Stimulated activated CD4-positive, alpha-beta T cell treated with anti-CD3 and anti-CD28 coated beads, Interleukin-1b, Interleukin-23, amount 100 ng/mL, for 48 hours (primary cell): ENCODE measurements at regions not wholly inside any gene's neighbourhood (a gene's known extent, or its start where the extent isn't known, plus 50 kb on each side); places are given as distances from the start of the nearest gene placed in this dataset.

Source experiments
- DNase-seq: peaks from one replicate; pipeline ENCODE4 v3.0.0-alpha.2; 2020

GRCh38 chr5:85670417-85670816 lies 947.3 kb upstream of the COX7C start:
- DNase-seq: no peak

GRCh38 chr5:85671223-85671970 lies 946.3 kb upstream of the COX7C start:
- DNase-seq: no peak

DNA sequence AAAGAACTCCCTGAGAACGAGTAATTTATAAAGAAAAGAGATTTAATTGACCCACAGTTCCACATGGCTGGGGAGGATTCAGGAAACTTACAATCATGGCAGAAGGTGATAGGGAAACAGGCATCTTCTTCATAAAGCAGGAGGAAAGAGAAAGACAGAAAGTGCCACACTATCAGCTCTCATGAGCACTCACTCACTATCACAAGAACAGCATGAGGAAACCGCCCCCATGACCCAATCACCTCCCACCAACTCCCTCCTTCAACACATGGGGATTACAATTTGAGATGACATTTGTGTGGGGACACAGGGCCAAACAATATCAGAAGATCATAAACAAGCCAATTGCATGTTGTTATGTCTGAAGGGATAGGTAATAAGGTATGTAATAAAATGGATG lies 935.9 kb upstream of the COX7C start:
- DNase-seq: no peak

- DNase-seq: no peak
These were observed 933.4 kb upstream of the COX7C start for GRCh38 chr5:85684351-85684750.

- DNase-seq: no peak
These were observed 914.4 kb upstream of the COX7C start for GRCh38 chr5:85703296-85703695.

DNA sequence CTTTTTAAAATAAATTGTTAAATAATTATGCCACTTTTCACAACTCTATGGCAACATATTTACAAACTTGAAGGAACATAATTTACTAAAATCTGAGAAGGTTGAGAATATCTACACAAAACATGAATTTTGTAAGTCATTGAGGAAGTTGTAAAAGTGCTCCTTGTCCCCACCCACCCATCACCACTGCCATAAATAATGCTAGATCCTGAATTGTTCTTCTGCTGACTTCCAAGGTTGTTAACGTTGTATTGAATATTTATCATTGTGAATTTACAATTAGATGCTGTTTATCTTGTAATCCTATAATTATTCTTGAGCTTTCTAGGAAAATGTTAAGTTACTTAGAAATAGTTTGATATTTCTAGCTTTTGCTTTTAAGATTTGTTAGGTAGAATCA lies 908.0 kb upstream of the COX7C start:
- no peak for DNase-seq

GRCh38 chr5:85716344-85717202 lies 901.2 kb upstream of the COX7C start:
- DNase-seq: no peak

DNA sequence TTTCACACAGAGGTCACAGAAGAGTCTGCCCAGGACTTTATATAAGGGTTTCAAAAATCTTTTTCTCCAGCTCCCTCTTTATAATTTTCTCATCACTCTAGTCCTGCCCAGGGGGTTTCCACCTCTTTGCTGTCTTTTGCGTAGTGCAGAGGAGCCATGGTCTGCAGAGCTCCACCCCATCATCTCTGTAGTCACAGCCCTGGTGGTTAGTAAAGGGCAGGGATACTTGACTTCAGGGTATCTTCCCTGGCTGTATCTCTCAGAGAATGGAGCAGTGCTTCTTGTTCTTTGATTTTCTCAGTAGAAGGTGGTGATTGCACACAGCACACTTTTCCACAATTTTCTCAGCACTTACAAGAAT lies 900.6 kb upstream of the COX7C start:
- no peak for DNase-seq

DNA sequence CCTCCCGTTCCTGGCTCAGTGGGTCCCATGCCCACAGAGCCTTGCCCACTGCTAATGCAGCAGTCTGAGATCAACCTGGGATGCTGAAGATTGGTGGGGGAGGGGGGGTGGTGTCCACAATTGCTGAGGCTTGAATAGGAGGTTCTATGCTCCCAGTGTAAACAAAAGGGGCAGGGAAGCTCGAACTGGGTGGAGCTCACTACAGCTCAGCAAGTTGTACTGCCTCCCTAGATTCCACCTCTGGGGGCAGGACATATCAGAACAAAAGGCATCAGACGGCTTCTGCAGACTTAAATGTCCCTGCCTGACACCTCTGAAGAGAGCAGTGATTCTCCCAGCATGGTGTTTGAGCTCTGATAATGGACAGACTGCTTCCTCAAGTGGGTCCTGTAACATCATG lies 885.6 kb upstream of the COX7C start:
- no peak for DNase-seq

DNA sequence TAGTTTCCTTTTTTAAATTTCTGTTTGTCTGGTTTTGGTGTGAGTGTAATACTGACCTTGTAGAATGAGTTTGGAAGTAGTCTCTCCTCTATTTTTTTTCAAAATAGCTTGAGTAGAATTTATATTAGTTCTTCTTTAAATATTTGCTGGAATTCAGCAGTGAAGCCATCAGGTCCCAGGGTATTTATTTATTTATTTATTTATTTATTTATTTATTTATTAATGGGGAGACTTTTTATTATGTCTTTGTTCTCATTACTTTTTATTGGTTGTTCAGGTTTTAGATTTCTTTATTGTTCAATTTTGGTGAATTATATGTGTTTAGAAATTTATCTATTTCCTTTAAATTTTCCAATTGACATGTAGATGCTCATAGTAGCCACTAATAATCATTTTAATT lies 875.8 kb upstream of the COX7C start:
- no peak for DNase-seq

DNA sequence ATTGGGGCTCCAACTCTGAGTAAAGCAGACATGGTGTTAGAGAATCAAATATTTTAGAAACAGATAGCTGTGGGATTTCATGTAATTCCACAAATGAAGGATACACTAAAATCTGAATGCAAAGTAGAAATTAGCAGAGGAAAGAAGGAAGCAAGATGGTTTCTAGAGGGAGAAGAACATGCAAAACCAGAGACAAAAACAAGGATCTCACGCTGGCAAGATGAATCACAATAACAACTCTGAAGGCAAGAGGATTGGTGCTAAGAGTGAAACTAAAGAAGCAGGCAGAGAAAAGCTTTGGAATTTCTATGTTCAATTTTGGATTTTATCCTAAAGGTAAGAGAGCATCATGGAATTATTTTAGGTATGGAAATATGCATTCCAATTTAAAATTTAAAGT lies 857.2 kb upstream of the COX7C start:
- no peak for DNase-seq

- DNase-seq: no peak
These were observed 848.4 kb upstream of the COX7C start for GRCh38 chr5:85769347-85769746.

DNA sequence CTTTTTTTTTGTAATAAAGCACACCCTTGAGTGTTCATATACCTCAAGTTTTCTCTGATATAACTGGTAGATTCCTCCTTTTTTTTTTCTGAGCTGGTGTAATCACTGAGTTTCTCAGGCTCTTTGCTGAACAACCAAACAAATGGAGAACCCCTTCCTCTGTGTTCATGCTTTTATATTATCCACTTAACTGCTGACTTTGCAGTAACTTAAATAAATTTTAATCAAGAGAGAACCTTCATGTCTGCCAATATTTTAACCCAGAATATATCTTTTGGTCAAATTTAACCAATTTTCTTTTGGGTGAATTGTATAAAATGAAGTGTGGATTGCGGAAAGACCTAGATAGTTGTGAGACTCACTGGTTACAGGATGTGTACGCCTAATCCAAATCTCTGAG lies 833.0 kb upstream of the COX7C start:
- no peak for DNase-seq

DNA sequence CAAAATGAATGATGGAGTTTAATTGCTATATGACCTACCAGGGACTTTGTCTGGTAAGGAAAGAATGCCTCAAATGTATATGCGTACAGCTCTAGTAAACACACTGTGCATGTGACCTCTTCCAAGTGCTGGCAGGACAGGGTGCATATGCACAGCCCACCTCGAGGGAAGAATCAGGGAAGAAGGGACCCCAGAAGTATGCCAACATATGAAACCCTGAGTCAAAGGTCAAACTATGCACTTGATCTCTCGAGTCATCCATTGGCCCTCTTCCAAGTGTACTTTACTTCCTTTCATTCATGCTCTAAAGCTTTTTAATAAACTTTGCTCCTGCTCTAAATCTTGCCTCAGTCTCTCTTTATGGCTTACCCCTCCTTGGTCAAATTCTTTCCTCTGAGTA lies 804.6 kb upstream of the COX7C start:
- DNase-seq: no peak

- DNase-seq: no peak
These were observed 803.1 kb upstream of the COX7C start for GRCh38 chr5:85814596-85814995.

GRCh38 chr5:85823462-85824426 lies 794.0 kb upstream of the COX7C start:
- DNase-seq: no peak

DNA sequence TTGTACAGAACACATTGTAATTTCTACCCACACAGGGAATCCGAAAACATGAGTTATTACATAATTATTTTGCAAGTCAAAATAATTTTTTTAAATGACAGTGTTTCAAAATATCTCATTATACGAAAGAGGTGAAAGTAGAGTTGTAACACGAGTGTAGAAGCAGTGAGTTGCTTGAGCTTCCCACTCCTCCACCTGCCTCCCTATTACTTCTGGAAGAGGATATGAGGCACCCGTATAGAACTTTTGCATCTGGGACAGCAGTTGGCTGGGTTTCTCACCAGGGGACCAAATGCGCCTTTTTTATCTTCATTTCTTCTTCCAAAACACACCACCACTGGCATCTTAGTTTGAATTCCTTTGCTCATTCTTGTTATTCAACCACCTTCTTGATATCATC lies 779.0 kb upstream of the COX7C start:
- DNase-seq: no peak

- DNase-seq: no peak
These were observed 776.1 kb upstream of the COX7C start for GRCh38 chr5:85841653-85842052.

DNA sequence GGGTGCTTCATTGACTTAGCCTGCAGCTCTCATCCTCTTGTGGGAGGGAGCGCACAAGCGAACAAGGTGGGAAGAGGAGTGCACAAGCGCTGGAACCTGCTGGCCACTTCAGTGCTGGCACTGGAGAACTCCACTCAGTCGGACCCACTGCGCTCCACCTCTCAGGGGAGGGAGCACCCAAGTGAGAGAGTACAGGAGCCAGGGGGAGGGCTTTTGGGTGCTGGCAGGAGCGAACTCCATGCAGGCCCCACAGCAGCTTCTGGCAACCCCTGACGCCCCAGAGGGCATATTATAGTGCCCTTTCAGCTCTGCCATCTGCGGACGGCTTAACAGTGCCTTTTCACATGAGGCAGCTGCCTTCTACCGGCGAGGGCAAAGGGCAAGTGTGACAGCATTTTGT lies 774.2 kb upstream of the COX7C start:
- no peak for DNase-seq

- DNase-seq: no peak
These were observed 768.3 kb upstream of the COX7C start for GRCh38 chr5:85849411-85849810.

- DNase-seq: no peak
These were observed 752.4 kb upstream of the COX7C start for GRCh38 chr5:85865296-85865695.

DNA sequence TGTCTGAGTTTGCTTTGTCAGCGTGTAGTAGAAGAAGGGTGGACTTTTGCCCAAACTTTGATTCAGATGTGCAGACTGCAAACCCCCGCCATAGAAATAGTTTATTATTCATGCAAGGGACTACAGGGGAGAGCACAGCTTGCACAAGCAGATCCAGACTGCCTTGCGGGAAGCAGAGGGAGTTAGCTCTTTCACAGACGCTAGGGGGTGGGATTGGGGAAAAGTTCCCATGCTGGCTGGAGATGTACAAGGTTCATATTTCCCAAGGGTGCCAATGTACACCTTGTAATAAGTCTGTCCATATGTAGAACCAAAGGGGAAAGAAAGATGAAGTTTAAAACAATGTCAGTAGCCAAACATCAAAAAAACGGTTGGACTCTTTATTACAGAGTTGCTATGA lies 749.7 kb upstream of the COX7C start:
- no peak for DNase-seq

GRCh38 chr5:85893996-85894395 lies 723.7 kb upstream of the COX7C start:
- no peak for DNase-seq
